Psoas muscle (tissue), 7 donors: ENCODE measurements at regions not wholly inside any gene's neighbourhood (a gene's known extent, or its start where the extent isn't known, plus 50 kb on each side); places are given as distances from the start of the nearest gene placed in this dataset.

Source experiments
- ATAC-seq, 4 donors: fragments of 200-7000 bp; cut with Tn5 transposase; one replicate each; pipeline ENCODE4 v1.9.1; 2020; ENCODE audit warnings: moderate library complexity in 3 of 4, mild to moderate bottlenecking in 2 of 4
- DNase-seq, 2 donors: peaks; one replicate each; pipeline ENCODE4 v3.0.0-alpha.2; 2020
- H3K27ac ChIP-seq: fragments of 200-600 bp; one replicate; pipeline ENCODE4 v1.8.0; 2022
- H3K27me3 ChIP-seq, 3 donors: fragments of 200-600 bp in 1 of 3; one replicate each; pipeline versions ENCODE4 v1.6.1 to v1.8.0; 2013 to 2022; ENCODE audit warnings: low read length in 2 of 3, mild to moderate bottlenecking in 2 of 3, moderate library complexity in 1 of 3; ENCODE audit not compliant: insufficient read depth in 3 of 3
- H3K36me3 ChIP-seq, 2 donors: fragments of 200-600 bp in 1 of 2; one replicate each; pipeline versions ENCODE4 v1.6.1 to v1.8.0; 2013 to 2022; ENCODE audit warnings: low read depth in 1 of 2, mild to moderate bottlenecking in 1 of 2, moderate library complexity in 1 of 2; ENCODE audit not compliant: insufficient read depth in 1 of 2
- H3K4me1 ChIP-seq: fragments of 200-600 bp; one replicate; pipeline ENCODE4 v1.8.0; 2022
- H3K4me3 ChIP-seq: fragments of 200-600 bp; one replicate; pipeline ENCODE4 v1.8.0; 2022; ENCODE audit warnings: mild to moderate bottlenecking
- H3K9me3 ChIP-seq: fragments of 200-600 bp; one replicate; pipeline ENCODE4 v1.8.0; 2022
- CTCF ChIP-seq: fragments of 200-600 bp; IDR thresholded peaks from one replicate; pipeline ENCODE4 v1.8.0; 2022; ENCODE audit warnings: antibody characterized with exemption
- WGBS, 3 donors: extraction: QIAGEN DNeasy Blood & Tissue Kit; methylation state at CpG; one replicate each; pipeline versions ENCODE4 v1.1.6 to v1.1.7; 2013; 5-methylcytosine and 5-hydroxymethylcytosine counted together
- intact Hi-C, 2 donors: fragments of 100-400 bp; cut with DNase I; formaldehyde crosslinking; loops; one replicate each; pipeline versions ENCODE4 v1.11.0 to v1.14.2; 2022
- donor health status: healthy with polysubstance abuse.
- donor health status: DM: no; HTN: no; CAD: no; lungs with moderate emphysema.
- donor health status: Bipolar disorder and iron deficiency.
- donor health status: healthy.
- donor health status: DM: yes; HTN: yes; CAD: no.
- donor health status: DM: no; HTN: no; CAD: no.
- donor health status: DM: yes; HTN: yes; CAD: no.

- Histone ChIP-seq H3K27me3 (no peaks in the 10 kb centered on the region), H3K4me1 (no peaks in the 10 kb centered on the region), H3K36me3 (no peaks in the 10 kb centered on the region), H3K27ac (no peak overlapping the region), H3K4me3 (no peak overlapping the region), H3K9me3 (no peaks in the 10 kb centered on the region)
- TF ChIP-seq CTCF: no peak
- 82 to 89% (median 83%) methylated on average over 5 of the region's 5 CpGs for WGBS, 3 donors
- DNase-seq (no peak), ATAC-seq (no peak)
- intact Hi-C loops: no loop called here
These were observed 353.1 kb upstream of the SPOCK3 start for GRCh38 chr4:167587361-167587760.

- no peak for ATAC-seq
- Histone ChIP-seq H3K4me3 (no peak overlapping the region), H3K27ac (no peak overlapping the region), H3K36me3 (no peaks in the 10 kb centered on the region), H3K27me3 (no peaks in the 10 kb centered on the region), H3K9me3 (no peaks in the 10 kb centered on the region), H3K4me1 (no peaks in the 10 kb centered on the region)
- 72 to 80% (median 77%) methylated on average over 3 of the region's 3 CpGs for WGBS, 3 donors
- no peak for TF ChIP-seq CTCF
- intact Hi-C loops: no loop called here
- DNase-seq: no peak
These were observed 361.6 kb upstream of the SPOCK3 start for GRCh38 chr4:167595898-167596297.

GRCh38 chr4:167602157-167602556 is 367.9 kb upstream of the SPOCK3 start:
- no peak for TF ChIP-seq CTCF
- Histone ChIP-seq H3K36me3 (no peaks in the 10 kb centered on the region), H3K9me3 (no peaks in the 10 kb centered on the region), H3K27me3 (no peaks in the 10 kb centered on the region), H3K4me1 (no peaks in the 10 kb centered on the region), H3K27ac (no peak overlapping the region), H3K4me3 (no peak overlapping the region)
- intact Hi-C loops: no loop called here
- ATAC-seq (no peak), DNase-seq (no peak)
- 82 to 84% (median 83%) methylated on average over 2 of the region's 2 CpGs for WGBS, 3 donors

GRCh38 chr4:167606551-167606950 is 372.3 kb upstream of the SPOCK3 start:
- no peak overlapping the region for H3K4me3 ChIP-seq
- ATAC-seq (no peak), DNase-seq (no peak)
- WGBS, 3 donors: 64 to 73% (median 66%) methylated on average over 4 of the region's 4 CpGs
- no peaks in the 10 kb centered on the region for H3K4me1 ChIP-seq
- intact Hi-C loops: no loop called here
- no peak overlapping the region for H3K27ac ChIP-seq
- H3K36me3 ChIP-seq: no peaks in the 10 kb centered on the region
- H3K9me3 ChIP-seq: no peaks in the 10 kb centered on the region
- TF ChIP-seq CTCF: no peak
- H3K27me3 ChIP-seq: no peaks in the 10 kb centered on the region

GRCh38 chr4:167613381-167613780 is 379.1 kb upstream of the SPOCK3 start:
- 62 to 70% (median 63%) methylated on average over 3 of the region's 3 CpGs for WGBS, 3 donors
- Histone ChIP-seq H3K27me3 (no peaks in the 10 kb centered on the region), H3K27ac (no peak overlapping the region), H3K4me1 (no peaks in the 10 kb centered on the region), H3K4me3 (no peak overlapping the region), H3K36me3 (no peaks in the 10 kb centered on the region), H3K9me3 (no peaks in the 10 kb centered on the region)
- intact Hi-C loops: no loop called here
- DNase-seq (no peak), ATAC-seq (no peak)
- TF ChIP-seq CTCF: no peak
